ENCODE measurements at regions not wholly inside any gene's neighbourhood (a gene's known extent, or its start where the extent isn't known, plus 50 kb on each side); places are given as distances from the start of the nearest gene placed in this dataset.

GRCh38 chr11:81941998-81942397, 791.7 kb downstream of the FAM181B start:
- Histone ChIP-seq H3K27me3 (ENCODE audit: control insufficient read depth in 2 of 2, insufficient read depth in 2 of 2, low read length in 2 of 2) (no peaks in the 10 kb centered on the region), H3K9me3 (ENCODE audit: control insufficient read depth in 2 of 2, low read length in 2 of 2) (no peaks in the 10 kb centered on the region), H3K4me3 (ENCODE audit: low read length in 2 of 2) (no peak overlapping the region), H3K4me1 (ENCODE audit: control insufficient read depth in 2 of 2, insufficient read depth in 2 of 2, low read length in 2 of 2) (no peaks in the 10 kb centered on the region), H3K27ac (ENCODE audit: low read depth in 2 of 2, low read length in 2 of 2) (no peak overlapping the region), H3K9ac (ENCODE audit: low read depth in 1 of 2, low read length in 2 of 2) (no peak overlapping the region), H3K36me3 (ENCODE audit: control insufficient read depth in 2 of 2, insufficient read depth in 2 of 2, low read length in 2 of 2) (no peaks in the 10 kb centered on the region)

DNA sequence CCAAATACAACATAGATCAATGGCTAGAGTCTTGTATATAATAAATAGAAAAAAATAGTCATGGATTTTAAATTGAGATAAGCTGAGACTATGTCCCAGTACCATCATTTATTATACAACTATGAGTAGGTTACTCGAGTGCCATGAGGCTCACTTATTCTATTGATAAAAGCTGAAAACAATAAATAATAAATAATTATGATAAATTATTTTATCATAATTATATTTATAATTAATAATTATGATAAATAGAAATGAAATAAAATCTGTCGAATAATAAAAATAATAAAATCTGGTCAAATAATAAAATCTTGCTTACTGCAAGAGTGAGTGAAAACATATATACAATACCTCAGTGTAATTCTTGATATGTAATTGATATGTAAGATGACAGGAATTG, 801.4 kb downstream of the FAM181B start:
- Histone ChIP-seq H3K4me3 (ENCODE audit: low read length in 2 of 2) (no peak overlapping the region), H3K4me1 (ENCODE audit: control insufficient read depth in 2 of 2, insufficient read depth in 2 of 2, low read length in 2 of 2) (no peaks in the 10 kb centered on the region), H3K9me3 (ENCODE audit: control insufficient read depth in 2 of 2, low read length in 2 of 2) (peaks cover 0 to 3% of the 10 kb centered on the region in 2 donors), H3K27me3 (ENCODE audit: control insufficient read depth in 2 of 2, insufficient read depth in 2 of 2, low read length in 2 of 2) (no peaks in the 10 kb centered on the region), H3K27ac (ENCODE audit: low read depth in 2 of 2, low read length in 2 of 2) (no peak overlapping the region), H3K9ac (ENCODE audit: low read depth in 1 of 2, low read length in 2 of 2) (no peak overlapping the region), H3K36me3 (ENCODE audit: control insufficient read depth in 2 of 2, insufficient read depth in 2 of 2, low read length in 2 of 2) (no peaks in the 10 kb centered on the region)

GRCh38 chr11:81920205-81920604, 813.5 kb downstream of the FAM181B start:
- Histone ChIP-seq H3K27ac (ENCODE audit: low read depth in 2 of 2, low read length in 2 of 2) (no peak overlapping the region), H3K27me3 (ENCODE audit: control insufficient read depth in 2 of 2, insufficient read depth in 2 of 2, low read length in 2 of 2) (no peaks in the 10 kb centered on the region), H3K9me3 (ENCODE audit: control insufficient read depth in 2 of 2, low read length in 2 of 2) (no peaks in the 10 kb centered on the region), H3K36me3 (ENCODE audit: control insufficient read depth in 2 of 2, insufficient read depth in 2 of 2, low read length in 2 of 2) (no peaks in the 10 kb centered on the region), H3K4me3 (ENCODE audit: low read length in 2 of 2) (no peak overlapping the region), H3K9ac (ENCODE audit: low read depth in 1 of 2, low read length in 2 of 2) (no peak overlapping the region), H3K4me1 (ENCODE audit: control insufficient read depth in 2 of 2, insufficient read depth in 2 of 2, low read length in 2 of 2) (no peaks in the 10 kb centered on the region)

DNA sequence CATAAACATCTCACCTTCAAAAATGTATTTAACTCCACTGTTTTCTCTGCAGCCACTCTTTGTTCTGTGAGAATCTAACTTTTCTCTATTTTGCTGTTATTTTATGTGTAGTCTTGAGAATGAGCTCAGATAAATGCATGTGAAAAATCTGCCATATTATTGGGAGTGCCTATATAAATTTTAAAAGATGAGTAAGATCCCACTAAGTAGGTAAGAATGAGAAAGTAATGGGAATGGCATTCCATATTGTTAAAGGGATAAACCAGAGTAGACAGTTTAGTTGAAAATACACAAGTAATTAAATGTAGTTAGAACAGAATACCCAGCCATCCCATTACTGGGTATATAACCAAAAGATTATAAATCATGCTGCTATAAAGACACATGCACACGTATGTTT, 817.2 kb downstream of the FAM181B start:
- Histone ChIP-seq H3K4me3 (ENCODE audit: low read length in 2 of 2) (no peak overlapping the region), H3K36me3 (ENCODE audit: control insufficient read depth in 2 of 2, insufficient read depth in 2 of 2, low read length in 2 of 2) (no peaks in the 10 kb centered on the region), H3K4me1 (ENCODE audit: control insufficient read depth in 2 of 2, insufficient read depth in 2 of 2, low read length in 2 of 2) (no peaks in the 10 kb centered on the region), H3K9ac (ENCODE audit: low read depth in 1 of 2, low read length in 2 of 2) (no peak overlapping the region), H3K27me3 (ENCODE audit: control insufficient read depth in 2 of 2, insufficient read depth in 2 of 2, low read length in 2 of 2) (no peaks in the 10 kb centered on the region), H3K9me3 (ENCODE audit: control insufficient read depth in 2 of 2, low read length in 2 of 2) (no peaks in the 10 kb centered on the region), H3K27ac (ENCODE audit: low read depth in 2 of 2, low read length in 2 of 2) (no peak overlapping the region)

DNA sequence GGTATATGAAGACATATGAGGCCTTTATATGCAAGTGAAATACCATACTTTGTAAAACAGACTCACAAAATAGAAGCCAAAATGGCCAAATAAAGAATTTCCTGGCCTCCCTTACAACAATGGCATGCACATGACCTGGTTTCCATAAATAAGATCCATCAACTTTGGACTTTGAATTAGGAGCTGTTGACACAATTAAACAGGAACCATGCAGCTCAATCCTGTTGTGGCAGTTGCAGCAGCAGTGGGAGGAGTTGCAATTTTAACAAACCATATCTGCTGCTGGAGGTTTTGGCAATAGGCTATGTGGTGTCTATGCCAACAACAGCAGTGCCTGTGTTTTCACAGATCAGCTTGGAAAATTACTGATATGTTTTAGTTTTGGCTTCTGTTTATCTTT, 818.6 kb downstream of the FAM181B start:
- no peaks in the 10 kb centered on the region for H3K4me1 ChIP-seq (ENCODE audit: control insufficient read depth in 2 of 2, insufficient read depth in 2 of 2, low read length in 2 of 2)
- H3K27me3 ChIP-seq (ENCODE audit: control insufficient read depth in 2 of 2, insufficient read depth in 2 of 2, low read length in 2 of 2) = no peaks in the 10 kb centered on the region
- H3K9me3 ChIP-seq (ENCODE audit: control insufficient read depth in 2 of 2, low read length in 2 of 2) = no peaks in the 10 kb centered on the region

DNA sequence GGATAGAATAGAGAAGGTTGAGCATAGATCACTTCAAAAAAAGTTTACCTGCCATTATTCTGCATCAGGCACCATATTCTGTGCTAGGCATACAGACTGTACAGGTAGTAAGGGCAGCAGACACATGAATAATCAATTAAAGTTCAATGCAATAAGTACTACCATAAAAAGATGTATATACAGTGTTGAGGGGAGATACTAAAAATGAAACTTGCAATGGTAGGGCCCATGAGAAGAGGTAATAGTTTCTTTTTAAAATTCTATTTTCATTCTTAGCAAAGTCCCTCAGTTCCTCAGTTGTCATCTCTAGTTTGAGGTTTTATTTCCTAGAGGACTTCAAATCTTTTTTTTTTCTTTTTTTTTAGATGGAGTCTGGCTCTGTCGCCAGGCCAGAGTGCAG, 819.9 kb downstream of the FAM181B start:
- H3K4me1 ChIP-seq (ENCODE audit: control insufficient read depth in 2 of 2, insufficient read depth in 2 of 2, low read length in 2 of 2) = no peaks in the 10 kb centered on the region

More for the DNA sequence above, 818.6 kb downstream of the FAM181B start:
- Histone ChIP-seq H3K36me3 (ENCODE audit: control insufficient read depth in 2 of 2, insufficient read depth in 2 of 2, low read length in 2 of 2) (no peaks in the 10 kb centered on the region), H3K27ac (ENCODE audit: low read depth in 2 of 2, low read length in 2 of 2) (no peak overlapping the region), H3K4me3 (ENCODE audit: low read length in 2 of 2) (no peak overlapping the region), H3K9ac (ENCODE audit: low read depth in 1 of 2, low read length in 2 of 2) (no peak overlapping the region)

DNA sequence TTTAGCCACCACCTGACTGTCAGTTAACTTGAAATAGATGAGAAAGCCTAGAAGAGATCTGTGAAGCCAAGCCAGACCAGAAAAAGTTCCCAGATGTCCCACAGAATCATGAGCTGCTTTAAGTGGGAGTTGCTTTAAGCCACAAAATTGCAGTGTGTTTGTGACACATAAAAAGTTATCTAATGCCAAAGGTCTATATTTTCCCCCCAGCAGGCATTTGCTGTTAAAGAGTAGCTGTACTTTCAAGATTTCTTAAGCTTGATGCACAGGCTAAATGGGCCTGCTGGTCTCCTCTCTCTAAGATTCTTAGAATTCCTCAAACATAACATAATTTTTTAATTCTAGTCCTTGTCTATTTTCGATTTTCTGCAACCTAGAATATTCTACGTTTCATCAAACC, 825.7 kb downstream of the FAM181B start:
- Histone ChIP-seq H3K27ac (ENCODE audit: low read depth in 2 of 2, low read length in 2 of 2) (no peak overlapping the region), H3K36me3 (ENCODE audit: control insufficient read depth in 2 of 2, insufficient read depth in 2 of 2, low read length in 2 of 2) (no peaks in the 10 kb centered on the region), H3K9ac (ENCODE audit: low read depth in 1 of 2, low read length in 2 of 2) (no peak overlapping the region), H3K9me3 (ENCODE audit: control insufficient read depth in 2 of 2, low read length in 2 of 2) (no peaks in the 10 kb centered on the region), H3K4me3 (ENCODE audit: low read length in 2 of 2) (no peak overlapping the region), H3K4me1 (ENCODE audit: control insufficient read depth in 2 of 2, insufficient read depth in 2 of 2, low read length in 2 of 2) (no peaks in the 10 kb centered on the region), H3K27me3 (ENCODE audit: control insufficient read depth in 2 of 2, insufficient read depth in 2 of 2, low read length in 2 of 2) (no peaks in the 10 kb centered on the region)

More for the DNA sequence above, 819.9 kb downstream of the FAM181B start:
- no peak overlapping the region for H3K4me3 ChIP-seq (ENCODE audit: low read length in 2 of 2)
- H3K36me3 ChIP-seq (ENCODE audit: control insufficient read depth in 2 of 2, insufficient read depth in 2 of 2, low read length in 2 of 2) = no peaks in the 10 kb centered on the region
- no peak overlapping the region for H3K9ac ChIP-seq (ENCODE audit: low read depth in 1 of 2, low read length in 2 of 2)
- H3K27me3 ChIP-seq (ENCODE audit: control insufficient read depth in 2 of 2, insufficient read depth in 2 of 2, low read length in 2 of 2) = no peaks in the 10 kb centered on the region
- H3K27ac ChIP-seq (ENCODE audit: low read depth in 2 of 2, low read length in 2 of 2) = no peak overlapping the region
- H3K9me3 ChIP-seq (ENCODE audit: control insufficient read depth in 2 of 2, low read length in 2 of 2) = no peaks in the 10 kb centered on the region

- H3K36me3 ChIP-seq (ENCODE audit: control insufficient read depth in 2 of 2, insufficient read depth in 2 of 2, low read length in 2 of 2) = no peaks in the 10 kb centered on the region
- H3K9me3 ChIP-seq (ENCODE audit: control insufficient read depth in 2 of 2, low read length in 2 of 2) = no peaks in the 10 kb centered on the region
- no peak overlapping the region for H3K27ac ChIP-seq (ENCODE audit: low read depth in 2 of 2, low read length in 2 of 2)
- H3K27me3 ChIP-seq (ENCODE audit: control insufficient read depth in 2 of 2, insufficient read depth in 2 of 2, low read length in 2 of 2) = no peaks in the 10 kb centered on the region
- H3K4me1 ChIP-seq (ENCODE audit: control insufficient read depth in 2 of 2, insufficient read depth in 2 of 2, low read length in 2 of 2) = no peaks in the 10 kb centered on the region
- H3K4me3 ChIP-seq (ENCODE audit: low read length in 2 of 2) = no peak overlapping the region
- no peak overlapping the region for H3K9ac ChIP-seq (ENCODE audit: low read depth in 1 of 2, low read length in 2 of 2)
Measured at GRCh38 chr11:81899156-81899555, 834.5 kb downstream of the FAM181B start.

- no peak overlapping the region for H3K27ac ChIP-seq (ENCODE audit: low read depth in 2 of 2, low read length in 2 of 2)
- no peak overlapping the region for H3K4me3 ChIP-seq (ENCODE audit: low read length in 2 of 2)
- H3K9me3 ChIP-seq (ENCODE audit: control insufficient read depth in 2 of 2, low read length in 2 of 2) = peaks cover 0 to 2% of the 10 kb centered on the region in 2 donors
- H3K36me3 ChIP-seq (ENCODE audit: control insufficient read depth in 2 of 2, insufficient read depth in 2 of 2, low read length in 2 of 2) = no peaks in the 10 kb centered on the region
- H3K9ac ChIP-seq (ENCODE audit: low read depth in 1 of 2, low read length in 2 of 2) = no peak overlapping the region
- no peaks in the 10 kb centered on the region for H3K27me3 ChIP-seq (ENCODE audit: control insufficient read depth in 2 of 2, insufficient read depth in 2 of 2, low read length in 2 of 2)
- no peaks in the 10 kb centered on the region for H3K4me1 ChIP-seq (ENCODE audit: control insufficient read depth in 2 of 2, insufficient read depth in 2 of 2, low read length in 2 of 2)
Measured at GRCh38 chr11:81897639-81898038, 836.0 kb downstream of the FAM181B start.

GRCh38 chr11:81895258-81895657, 838.4 kb downstream of the FAM181B start:
- Histone ChIP-seq H3K4me3 (ENCODE audit: low read length in 2 of 2) (no peak overlapping the region), H3K9me3 (ENCODE audit: control insufficient read depth in 2 of 2, low read length in 2 of 2) (peaks cover 0 to 2% of the 10 kb centered on the region in 2 donors), H3K27me3 (ENCODE audit: control insufficient read depth in 2 of 2, insufficient read depth in 2 of 2, low read length in 2 of 2) (no peaks in the 10 kb centered on the region), H3K27ac (ENCODE audit: low read depth in 2 of 2, low read length in 2 of 2) (no peak overlapping the region), H3K4me1 (ENCODE audit: control insufficient read depth in 2 of 2, insufficient read depth in 2 of 2, low read length in 2 of 2) (no peaks in the 10 kb centered on the region), H3K9ac (ENCODE audit: low read depth in 1 of 2, low read length in 2 of 2) (no peak overlapping the region), H3K36me3 (ENCODE audit: control insufficient read depth in 2 of 2, insufficient read depth in 2 of 2, low read length in 2 of 2) (no peaks in the 10 kb centered on the region)

All from mucosa of rectum (tissue), 2 donors.